ENCODE measurements at regions not wholly inside any gene's neighbourhood (a gene's known extent, or its start where the extent isn't known, plus 50 kb on each side); places are given as distances from the start of the nearest gene placed in this dataset.

GRCh38 chr3:182704926-182705325 is 88.4 kb upstream of the ATP11B start:
- H3K4ac ChIP-seq (ENCODE audit: low read depth, low read length) = no peak overlapping the region
- H2BK15ac ChIP-seq (ENCODE audit: low read depth, low read length) = no peak overlapping the region
- TF ChIP-seq MAZ (IDR thresholded peaks at IDR 0.05; ENCODE audit: borderline replicate concordance, low read depth, low read length) = no peak
- no peak for TF ChIP-seq NFE2L2 (IDR thresholded peaks at IDR 0.05; ENCODE audit: low read depth, low read length)
- no peak for TF ChIP-seq CTCF (conservative IDR thresholded peaks at IDR 0.05; ENCODE audit: low read depth, low read length)
- TF ChIP-seq BHLHE40 (IDR thresholded peaks at IDR 0.05; ENCODE audit: low read depth, low read length) = no peak
- no peak for TF ChIP-seq MAFK (IDR thresholded peaks at IDR 0.05; ENCODE audit: low read depth, low read length)
- no peak for TF ChIP-seq ELK1 (IDR thresholded peaks at IDR 0.05; ENCODE audit: borderline replicate concordance, low read depth, low read length)
- no peak for TF ChIP-seq POLR2A (IDR thresholded peaks at IDR 0.05; ENCODE audit: low read depth, low read length)
- TF ChIP-seq CHD1 (IDR thresholded peaks at IDR 0.05; ENCODE audit: low read depth, low read length) = no peak
- no peak for TF ChIP-seq RAD21 (IDR thresholded peaks at IDR 0.05; ENCODE audit: low read length)
- TF ChIP-seq RCOR1 (IDR thresholded peaks at IDR 0.05; ENCODE audit: insufficient replicate concordance, low read length) = no peak
- TF ChIP-seq MXI1 (IDR thresholded peaks at IDR 0.05; ENCODE audit: borderline replicate concordance, low read depth, low read length) = no peak
- no peak for TF ChIP-seq FOS (IDR thresholded peaks at IDR 0.05; ENCODE audit: low read depth, low read length)
- TF ChIP-seq CEBPB (IDR thresholded peaks at IDR 0.05; ENCODE audit: low read depth, low read length) = no peak
- H3K56ac ChIP-seq (ENCODE audit: extremely low read depth, insufficient read depth, low read length) = no peak overlapping the region
- ChIA-PET POLR2A (ENCODE audit: unreplicated experiment) (no interaction called here), CTCF (no interaction called here)
- no peak overlapping the region for H3K4me2 ChIP-seq (ENCODE audit: low read depth, low read length)
- dilution Hi-C loops (cut with HindIII; ENCODE audit: low sequenced_read_pairs, unreplicated experiment) = no loop called here
- no peaks in the 10 kb centered on the region for H3K79me1 ChIP-seq (ENCODE audit: low read depth in 1 of 2, low read length in 2 of 2)
- no peak overlapping the region for H2AK9ac ChIP-seq (replicated peaks; ENCODE audit: low read depth, low read length, poor library complexity)
- no peak overlapping the region for H3K4me3 ChIP-seq (ENCODE audit: insufficient read depth, low read depth, low read length)
- in situ Hi-C loops (cut with MboI; ENCODE audit: low sequenced_read_pairs) = loop anchor here (25.0 kb wide), 1 partner anchor 682 kb away; no protein-coding TSS in a partner anchor
- H4K5ac ChIP-seq (ENCODE audit: low read depth, low read length) = no peak overlapping the region
- no peak overlapping the region for H3K18ac ChIP-seq (ENCODE audit: low read depth, low read length)
- no peak overlapping the region for H2BK20ac ChIP-seq (ENCODE audit: low read depth, low read length)
- no peak overlapping the region for H4K8ac ChIP-seq (ENCODE audit: low read depth in 2 of 2, low read length in 2 of 2)
- 63% methylated on average over 2 of the region's 4 CpGs; no CpG with 5 or more reads in 1 of the 2 experiments for WGBS, 2 experiments (ENCODE audit: extremely low coverage in 2 of 2, insufficient read length in 1 of 2)
- no peaks in the 10 kb centered on the region for H3K36me3 ChIP-seq (ENCODE audit: control insufficient read depth, insufficient read depth, low read length)
- no peak overlapping the region for H3K9ac ChIP-seq (ENCODE audit: low read depth, low read length)
- H3K23ac ChIP-seq (ENCODE audit: low read depth, low read length) = no peak overlapping the region
- no peaks in the 10 kb centered on the region for H3K9me3 ChIP-seq (ENCODE audit: control insufficient read depth, insufficient read depth, low read length)
- H2BK5ac ChIP-seq (ENCODE audit: low read depth, low read length, poor library complexity, severe bottlenecking) = no peak overlapping the region
- BruUV-seq (replicated peaks) = no TSS peak
- DNase-seq (no peak), ATAC-seq (ENCODE audit: low read depth) (no peak)
- no peaks in the 10 kb centered on the region; the same call in 1 of the 2 replicates for H3K4me1 ChIP-seq (ENCODE audit: control insufficient read depth, insufficient read depth, low read length)
- no peak overlapping the region for H4K91ac ChIP-seq (ENCODE audit: insufficient read depth, low read depth, low read length)
- H3K9me1 ChIP-seq (ENCODE audit: insufficient read depth, low read length) = no peaks in the 10 kb centered on the region
- no peak overlapping the region for H2AFZ ChIP-seq (replicated peaks; ENCODE audit: low read length, poor library complexity)
- no peak overlapping the region for H2BK120ac ChIP-seq (ENCODE audit: low read depth, low read length)
- no peak overlapping the region for H2AK5ac ChIP-seq (ENCODE audit: low read depth, low read length)
- no peak overlapping the region for H3K27ac ChIP-seq (ENCODE audit: insufficient read depth, low read length)
- peaks cover 4% of the 10 kb centered on the region; the same call in 1 of the 2 replicates for H3K27me3 ChIP-seq (ENCODE audit: control insufficient read depth, insufficient read depth, low read length)
- intact Hi-C loops (cut with micrococcal nuclease) = no loop called here
- H4K20me1 ChIP-seq (ENCODE audit: insufficient read depth, low read length) = no peaks in the 10 kb centered on the region
- H3K14ac ChIP-seq (replicated peaks; ENCODE audit: low read depth, low read length) = no peak overlapping the region
